HG03175 (cell line): ENCODE measurements at regions not wholly inside any gene's neighbourhood (a gene's known extent, or its start where the extent isn't known, plus 50 kb on each side); places are given as distances from the start of the nearest gene placed in this dataset.

Experiments
- ATAC-seq: cut with Tn5 transposase; IDR thresholded peaks from one replicate; pipeline ENCODE4 v1.9.1; 2021; ENCODE audit warnings: mild to moderate bottlenecking, moderate library complexity; ENCODE audit not compliant: unreplicated experiment

DNA sequence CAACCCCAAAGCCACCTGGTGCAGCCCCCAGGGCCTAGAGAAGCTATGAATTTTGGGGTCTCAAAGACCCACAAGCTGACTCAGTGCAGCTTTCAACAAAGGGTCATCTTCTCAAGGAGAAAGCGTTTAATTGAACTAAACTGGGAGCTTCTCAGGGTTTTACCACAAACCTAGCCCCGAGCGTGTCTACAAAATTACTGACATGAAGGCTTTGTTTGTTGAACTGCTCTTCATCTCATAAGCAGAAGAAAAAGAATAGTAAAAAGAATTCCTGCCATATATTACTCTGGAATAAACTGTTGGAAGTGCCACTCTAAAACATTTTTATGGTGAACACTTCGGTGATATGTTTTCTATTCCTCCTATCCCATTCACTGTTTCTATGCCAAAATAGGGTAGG is 50.8 kb upstream of the INCENP start:
- no peak for ATAC-seq

DNA sequence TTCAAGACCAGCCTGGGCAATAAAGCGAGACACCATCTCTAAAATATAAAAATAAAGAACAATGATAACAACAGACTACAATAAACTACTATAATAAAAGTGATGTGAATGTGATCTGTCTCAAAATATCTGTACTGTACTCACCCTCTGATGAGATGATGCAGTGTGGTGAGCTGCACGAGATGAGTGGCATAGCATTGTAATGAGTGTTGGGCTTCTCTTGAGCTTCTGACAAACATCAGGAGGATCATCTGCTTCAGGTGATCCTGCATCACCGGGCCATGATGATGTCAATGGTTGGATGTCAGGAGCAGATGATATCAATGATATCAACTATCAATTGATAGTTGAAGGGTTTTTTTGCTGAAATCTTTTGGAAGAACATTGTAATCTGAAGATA is 52.4 kb upstream of the INCENP start:
- no peak for ATAC-seq

DNA sequence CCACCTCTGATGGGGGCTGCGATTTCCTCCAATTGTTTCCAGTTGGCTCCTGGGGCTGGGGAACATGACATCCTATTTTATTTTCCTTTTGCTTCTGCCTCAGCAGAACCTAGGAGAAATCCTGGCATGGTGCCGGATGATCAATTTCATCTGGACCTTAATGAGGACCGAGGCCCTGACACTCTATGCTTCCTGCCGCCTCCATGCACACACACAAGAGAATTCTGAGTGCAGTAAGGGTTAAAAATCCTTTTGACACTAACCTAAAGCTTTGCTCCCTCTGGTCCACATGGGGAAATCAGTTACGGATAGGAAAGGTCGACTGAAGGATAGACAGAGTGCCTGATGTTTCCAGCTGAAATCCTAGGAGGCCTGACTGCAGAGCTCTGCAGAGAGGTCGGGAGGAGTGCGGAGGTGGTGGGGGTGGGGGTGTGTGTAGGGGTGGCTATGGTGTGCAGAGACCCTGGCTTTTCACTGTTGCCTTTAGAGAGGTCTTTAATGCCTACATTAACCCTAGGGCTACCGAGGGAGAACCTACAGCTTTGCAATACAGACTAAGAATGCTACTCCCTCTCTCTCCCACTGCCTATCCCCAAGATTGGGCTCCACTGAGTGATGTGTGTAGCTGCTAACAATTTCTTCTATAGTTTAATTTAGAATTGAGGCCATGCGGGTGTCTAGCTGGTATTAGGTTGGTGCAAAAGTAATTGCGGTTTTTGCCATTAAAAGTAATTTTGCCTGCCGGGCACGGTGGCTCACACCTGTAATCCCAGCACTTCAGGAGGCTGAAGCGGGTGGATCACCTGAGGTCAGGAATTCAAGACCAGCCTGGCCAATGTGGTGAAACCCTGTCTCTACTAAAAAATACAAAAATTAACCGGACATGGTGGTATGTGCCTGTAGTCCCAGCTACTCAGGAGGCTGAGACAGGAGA is 53.6 kb upstream of the INCENP start:
- ATAC-seq, result no peak

DNA sequence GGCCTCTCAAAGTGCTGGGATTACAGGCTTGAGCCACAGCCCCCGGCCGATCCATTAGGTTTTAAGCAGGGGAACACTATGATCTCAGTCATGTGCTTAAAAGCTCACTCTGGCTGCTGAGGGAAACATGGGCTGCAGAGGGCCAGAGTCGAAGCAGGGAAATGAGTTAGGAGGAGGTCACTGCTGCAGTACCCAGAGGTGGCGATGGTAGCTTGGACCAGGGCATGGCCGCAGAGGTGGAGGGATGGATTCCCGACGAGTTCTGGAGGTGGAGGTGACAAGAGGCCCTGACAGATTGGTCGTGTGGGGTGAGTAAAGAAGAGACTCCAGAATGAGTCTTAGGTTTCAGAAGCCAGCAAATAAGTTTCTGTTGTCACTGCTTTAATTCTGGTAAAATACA is 54.4 kb upstream of the INCENP start:
- no peak for ATAC-seq

DNA sequence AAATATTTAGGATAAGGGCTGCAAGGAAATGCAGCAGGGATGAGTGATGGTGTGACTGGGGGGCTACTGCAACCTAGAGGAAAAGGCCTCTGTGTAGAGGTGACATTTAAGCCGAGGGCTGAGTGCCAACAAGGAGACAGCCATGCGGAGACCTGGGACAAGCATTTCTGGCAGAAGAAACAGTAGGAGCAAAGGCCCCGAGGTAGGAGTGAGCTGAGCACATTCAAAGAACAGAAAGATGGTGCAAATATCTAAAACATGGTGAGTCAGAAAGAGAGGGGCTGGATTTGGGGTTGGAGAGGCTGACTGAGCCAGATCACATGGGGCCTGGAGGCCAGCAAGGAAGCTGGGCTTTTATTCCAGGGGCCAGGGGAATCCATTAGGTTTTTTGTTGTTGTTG is 55.1 kb upstream of the INCENP start:
- no peak for ATAC-seq

DNA sequence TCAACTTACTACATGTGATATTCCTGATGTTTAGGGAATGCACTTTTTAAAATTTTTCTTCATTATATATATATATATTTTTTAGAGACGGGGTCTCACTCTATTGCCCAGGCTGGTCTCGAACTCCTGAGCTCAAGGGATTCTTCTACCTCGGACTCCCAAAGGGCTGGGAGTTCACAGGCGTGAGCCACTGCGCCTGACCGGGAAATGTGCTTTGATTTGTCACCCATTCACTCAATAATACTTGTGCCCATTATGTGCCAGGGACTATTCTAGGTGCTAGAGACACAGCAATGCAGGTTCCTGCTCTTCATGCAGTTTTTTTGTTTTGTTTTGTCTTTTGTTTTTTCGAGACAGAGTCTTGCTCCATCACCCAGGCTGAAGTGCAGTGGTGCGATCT is 56.1 kb upstream of the INCENP start:
- ATAC-seq, result no peak

DNA sequence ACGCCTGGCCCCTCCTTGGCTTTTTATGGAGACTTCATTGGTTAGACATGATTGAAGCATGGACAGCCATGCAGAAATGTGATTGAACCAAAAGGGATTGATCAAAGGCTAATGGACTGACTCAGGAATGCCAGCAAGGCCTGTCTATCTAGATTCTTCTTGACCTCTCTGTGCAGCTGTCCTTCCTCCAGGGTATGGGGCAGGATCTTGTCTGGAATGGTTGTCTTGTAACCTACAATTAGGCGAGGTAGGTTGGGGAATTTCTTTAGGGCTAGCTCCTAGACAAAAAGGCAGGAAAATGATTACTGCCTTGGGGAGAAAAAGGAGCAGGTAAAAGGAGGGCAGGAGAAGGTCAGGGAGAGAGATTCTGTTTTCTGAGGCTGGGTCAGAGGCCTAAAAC is 59.6 kb upstream of the INCENP start:
- ATAC-seq, result no peak

DNA sequence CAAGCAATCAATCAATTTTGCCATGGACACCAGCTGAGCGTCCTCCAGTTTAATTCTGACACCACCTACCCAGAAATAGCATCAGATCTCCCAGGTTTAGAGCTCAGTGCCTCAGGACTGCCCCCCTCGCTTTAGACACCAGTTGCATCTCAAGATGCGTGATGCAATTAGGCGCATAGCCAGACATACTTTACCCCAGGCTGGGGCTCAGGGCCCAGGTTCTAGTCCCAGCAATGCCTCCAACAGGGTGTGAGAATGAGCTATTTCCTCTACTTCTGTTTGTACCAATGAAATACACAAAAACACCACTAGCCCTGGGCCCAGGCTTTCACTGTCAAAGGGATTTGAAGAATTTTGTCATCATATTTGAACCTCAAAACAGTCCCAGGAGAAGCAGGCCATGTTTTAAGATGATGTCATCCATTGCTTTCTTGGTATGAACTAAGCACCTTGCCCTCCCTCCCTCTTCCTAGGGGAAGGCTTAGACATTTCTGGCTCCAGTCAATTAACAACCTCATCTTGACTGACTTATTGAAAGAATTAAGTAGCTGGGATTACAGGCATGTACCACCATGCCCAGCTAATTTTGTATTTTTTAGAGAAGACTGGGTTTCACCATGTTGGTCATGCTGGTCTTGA is 61.5 kb upstream of the INCENP start:
- no peak for ATAC-seq

DNA sequence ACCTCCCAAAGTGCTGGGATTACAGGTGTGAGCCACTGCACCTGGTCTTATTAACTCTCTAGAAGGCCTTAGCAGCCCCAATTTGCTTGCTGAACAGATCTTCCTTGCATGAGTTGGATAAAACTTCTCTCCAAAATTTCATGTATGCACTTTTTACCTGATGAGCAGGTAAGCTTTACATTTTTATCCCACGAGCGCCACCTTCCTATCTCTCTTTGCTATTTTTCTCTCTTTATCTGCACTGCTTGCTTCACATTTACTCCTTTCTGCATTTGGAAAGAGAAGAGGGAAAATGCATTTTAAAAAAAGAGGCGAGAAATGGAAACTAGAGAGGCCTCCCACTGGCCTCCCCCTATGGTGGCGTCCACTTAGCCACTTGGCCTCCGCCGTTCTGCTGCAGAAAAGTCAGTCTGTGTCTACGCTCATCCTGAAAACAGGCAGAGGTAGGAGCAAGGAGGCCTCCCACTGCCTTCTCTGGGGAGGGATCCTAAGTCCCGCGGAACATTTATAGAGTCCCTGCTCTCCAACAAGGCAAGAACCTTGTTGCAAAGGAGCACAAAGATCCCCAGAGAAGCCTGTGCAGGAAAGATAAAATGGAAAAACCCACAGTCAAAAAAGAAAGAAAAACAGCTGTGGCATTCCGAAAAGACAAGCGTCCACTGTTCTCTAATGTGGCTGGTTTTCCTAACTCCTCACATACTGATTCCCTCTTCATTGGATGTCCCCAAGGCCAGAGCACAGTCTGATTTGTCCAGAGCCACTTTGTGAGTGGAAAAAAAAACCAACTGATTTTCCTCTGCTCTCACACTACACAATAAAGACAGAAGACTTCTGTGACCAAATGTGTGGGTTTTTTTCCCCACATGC is 62.2 kb upstream of the INCENP start:
- ATAC-seq, result no peak

DNA sequence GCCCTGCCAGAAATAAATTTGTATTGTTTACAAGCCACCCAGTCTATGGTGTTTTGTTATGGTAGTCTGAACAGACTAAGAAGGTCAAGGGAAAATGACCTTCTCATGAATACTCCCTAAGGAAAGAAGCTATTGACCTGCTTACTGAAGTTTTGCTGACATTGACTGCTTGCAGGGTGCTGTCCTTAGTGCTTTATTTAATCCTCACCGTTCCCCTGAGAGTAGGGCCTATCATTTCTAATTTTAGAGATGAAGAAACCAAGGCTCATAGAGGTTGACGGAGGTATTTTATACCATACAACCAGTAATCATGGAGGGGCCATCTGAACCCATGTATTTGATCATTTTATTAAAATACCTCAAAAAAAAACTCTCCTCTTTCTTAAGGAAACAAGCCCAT is 66.7 kb upstream of the INCENP start:
- ATAC-seq, result no peak

DNA sequence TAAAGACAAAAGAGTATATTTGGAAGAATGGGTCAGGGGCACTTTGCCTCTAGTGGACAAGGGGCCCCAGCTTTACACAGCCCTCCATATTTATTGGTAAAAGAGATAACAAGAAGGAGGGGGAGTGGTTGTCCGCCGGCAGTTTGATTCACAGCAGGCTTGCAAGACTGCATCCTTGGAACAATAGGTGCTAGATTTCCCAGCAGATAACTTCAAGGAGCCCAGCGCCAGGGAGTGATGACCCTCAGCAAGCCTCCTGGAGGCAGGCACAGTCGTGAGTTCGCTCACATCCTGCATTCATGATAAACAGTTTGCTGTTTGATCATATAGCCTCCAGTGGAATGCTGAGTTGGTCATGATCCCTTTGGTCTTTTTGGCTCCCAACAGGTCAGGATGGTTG is 67.8 kb upstream of the INCENP start:
- ATAC-seq, result no peak

DNA sequence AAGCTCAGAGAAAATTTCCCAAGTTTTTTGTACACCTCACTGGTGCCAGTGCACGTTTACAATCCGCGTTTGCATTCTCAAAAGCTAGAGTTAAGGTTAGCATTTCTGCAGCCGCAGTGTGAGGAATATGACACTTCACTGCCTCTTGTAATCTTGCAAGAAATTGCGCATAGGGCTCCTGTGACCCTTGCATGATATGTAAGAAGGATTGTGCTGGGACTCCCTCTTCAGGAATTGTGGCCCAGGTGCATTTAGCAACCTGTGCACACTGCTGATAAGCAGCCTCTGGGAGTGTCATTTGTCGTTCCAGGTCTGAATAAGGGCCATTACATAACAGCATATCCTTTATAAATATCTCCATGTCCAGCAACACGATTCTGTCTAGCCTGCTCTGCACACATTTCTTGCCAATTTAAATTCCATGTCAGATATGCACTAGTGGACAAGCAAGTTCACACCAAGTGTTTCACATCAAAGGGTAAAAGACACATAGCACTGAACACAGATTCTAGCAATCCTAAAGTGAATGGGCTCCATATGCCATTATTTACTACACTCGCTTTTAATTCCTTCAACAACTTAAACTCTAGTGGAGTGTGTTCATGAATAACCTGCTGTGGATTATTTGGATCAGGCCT is 69.2 kb upstream of the INCENP start:
- no peak for ATAC-seq

DNA sequence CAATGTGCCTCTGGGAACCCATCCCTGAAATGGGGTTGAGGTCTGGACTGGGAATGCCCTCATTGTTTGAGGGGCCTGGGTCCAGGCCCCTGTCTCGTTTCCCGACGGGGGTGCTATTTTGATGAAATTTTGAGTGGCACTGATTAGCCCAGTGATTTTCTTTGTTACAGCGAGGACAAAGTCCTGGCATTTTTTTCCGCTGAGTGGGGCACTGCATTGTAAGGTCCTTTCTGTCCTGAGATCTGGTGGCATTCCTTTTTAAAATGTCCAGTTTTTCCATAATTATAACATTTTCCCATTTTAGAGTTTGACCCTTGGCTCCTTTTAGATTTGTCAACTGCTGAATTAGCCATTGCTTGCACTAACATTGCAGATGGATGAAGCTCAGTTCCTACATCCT is 69.7 kb upstream of the INCENP start:
- ATAC-seq, result no peak

DNA sequence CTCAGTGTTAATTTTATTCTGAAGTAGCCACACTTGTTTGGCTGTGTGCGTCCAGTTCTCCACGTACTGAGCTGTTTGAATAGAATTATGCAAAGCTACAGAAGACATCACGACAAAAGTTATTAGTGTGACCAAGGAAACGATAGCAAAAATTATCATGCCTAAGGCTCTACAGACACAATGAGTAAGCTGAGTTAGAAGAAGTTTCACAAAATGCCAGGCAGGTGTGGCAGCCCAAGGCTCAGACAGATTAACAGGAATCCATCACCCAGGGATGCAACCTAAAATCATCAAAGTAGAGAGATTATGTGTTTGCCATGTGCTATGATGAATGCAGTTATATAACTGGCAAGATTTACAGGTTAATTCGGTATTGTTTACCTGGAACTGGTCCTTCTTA is 73.1 kb upstream of the INCENP start:
- no peak for ATAC-seq

DNA sequence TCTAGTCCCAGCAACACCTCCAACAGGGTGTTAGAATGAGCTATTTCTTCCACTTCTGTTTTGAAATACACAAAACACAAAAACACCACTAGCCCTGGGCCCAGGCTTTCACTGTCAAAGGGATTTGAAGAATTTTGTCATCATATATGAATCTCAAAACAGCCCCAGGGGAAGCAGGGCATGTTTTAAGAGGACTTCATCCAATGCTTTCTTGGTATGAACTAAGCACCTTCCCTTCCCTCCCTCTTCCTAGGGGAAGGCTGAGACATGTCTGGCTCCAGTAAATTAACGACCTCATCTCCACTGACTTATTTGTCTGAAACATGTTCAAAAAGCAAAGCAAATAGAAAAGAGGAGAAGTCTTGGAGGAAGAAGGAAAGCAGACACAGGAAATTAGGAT is 75.7 kb upstream of the INCENP start:
- no peak for ATAC-seq

DNA sequence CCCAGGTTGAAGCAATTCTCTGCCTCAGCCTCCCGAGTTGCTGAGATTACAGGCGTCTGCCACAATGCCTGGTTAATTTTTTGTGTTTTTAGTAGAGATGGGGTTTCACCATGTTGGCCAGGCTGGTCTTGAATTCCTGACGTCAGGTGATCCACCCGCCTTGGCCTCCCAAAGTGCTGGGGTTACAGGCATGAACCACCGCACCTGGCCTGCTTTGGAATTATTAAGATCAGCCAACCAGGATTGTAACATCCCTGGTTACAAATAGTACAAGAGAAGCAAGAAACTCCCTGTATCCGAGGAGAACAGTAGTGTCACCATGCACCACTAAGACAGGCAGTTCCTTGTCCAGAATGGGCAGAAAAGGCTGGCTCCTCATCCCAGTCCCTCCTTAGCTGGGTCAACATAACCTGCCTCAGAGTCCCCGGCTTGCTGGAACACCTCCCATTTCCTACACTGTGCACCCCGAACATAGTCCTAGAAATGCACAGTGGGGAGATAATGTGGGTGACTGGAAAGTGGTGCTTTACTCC is 77.2 kb upstream of the INCENP start:
- ATAC-seq, result no peak

DNA sequence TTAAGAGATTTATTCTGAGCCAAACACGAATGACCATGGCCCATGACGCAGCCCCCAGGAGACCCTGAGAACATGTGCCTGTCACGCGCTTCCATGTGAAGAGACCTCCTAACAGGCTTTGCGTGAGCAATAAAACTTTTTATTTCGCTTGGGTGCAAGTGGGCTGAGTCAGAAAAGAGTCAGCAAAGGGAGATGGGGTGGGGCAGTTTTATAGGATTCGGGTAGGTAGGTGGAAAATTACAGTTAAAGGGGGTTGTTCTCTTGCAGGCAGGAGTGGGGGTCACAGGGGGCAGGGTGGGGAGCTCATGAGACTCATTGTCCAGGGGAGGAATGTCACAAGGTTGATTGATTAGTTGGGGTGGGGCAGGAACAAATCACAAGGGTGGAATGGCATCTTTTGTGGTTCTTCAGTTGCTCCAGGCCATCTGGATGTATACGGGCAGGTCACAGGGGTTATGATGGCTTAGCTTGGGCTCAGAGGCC is 77.2 kb upstream of the FTH1 start:
- ATAC-seq, result no peak

DNA sequence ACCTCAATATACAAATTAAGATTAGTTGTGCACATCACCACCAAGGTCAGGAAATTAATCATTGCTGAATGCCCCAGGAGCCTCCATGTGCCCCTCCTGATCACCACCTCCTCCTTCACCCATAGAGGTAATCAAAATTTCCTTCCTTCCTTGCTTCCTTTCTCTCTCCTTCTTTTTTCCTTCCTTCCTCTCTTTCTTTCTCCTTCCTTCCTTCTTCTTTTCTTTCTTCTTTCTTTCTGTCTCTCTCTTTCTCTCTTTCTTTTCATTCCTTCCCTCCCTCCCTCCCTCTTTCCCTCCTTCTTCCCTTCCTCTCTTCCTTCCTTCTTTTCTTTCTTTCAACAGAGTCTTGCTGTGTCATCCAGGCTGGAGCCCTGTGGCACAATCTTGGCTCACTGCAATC is 67.9 kb upstream of the FTH1 start:
- no peak for ATAC-seq

DNA sequence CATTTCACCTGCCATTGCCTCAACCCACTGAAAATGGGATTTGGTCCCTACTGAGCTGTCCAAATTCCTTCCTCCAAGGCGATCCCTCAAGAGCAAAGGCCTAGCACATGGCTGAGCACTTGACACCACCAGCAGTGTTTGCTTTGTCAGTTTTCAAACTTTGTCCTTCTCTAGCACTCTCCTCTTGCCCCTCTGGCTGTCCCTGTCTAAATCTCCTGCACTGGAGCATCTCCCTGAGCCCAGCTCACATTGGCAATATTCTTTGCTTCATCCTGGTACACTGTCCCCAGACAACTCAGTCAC is 66.6 kb upstream of the FTH1 start:
- ATAC-seq, result no peak

DNA sequence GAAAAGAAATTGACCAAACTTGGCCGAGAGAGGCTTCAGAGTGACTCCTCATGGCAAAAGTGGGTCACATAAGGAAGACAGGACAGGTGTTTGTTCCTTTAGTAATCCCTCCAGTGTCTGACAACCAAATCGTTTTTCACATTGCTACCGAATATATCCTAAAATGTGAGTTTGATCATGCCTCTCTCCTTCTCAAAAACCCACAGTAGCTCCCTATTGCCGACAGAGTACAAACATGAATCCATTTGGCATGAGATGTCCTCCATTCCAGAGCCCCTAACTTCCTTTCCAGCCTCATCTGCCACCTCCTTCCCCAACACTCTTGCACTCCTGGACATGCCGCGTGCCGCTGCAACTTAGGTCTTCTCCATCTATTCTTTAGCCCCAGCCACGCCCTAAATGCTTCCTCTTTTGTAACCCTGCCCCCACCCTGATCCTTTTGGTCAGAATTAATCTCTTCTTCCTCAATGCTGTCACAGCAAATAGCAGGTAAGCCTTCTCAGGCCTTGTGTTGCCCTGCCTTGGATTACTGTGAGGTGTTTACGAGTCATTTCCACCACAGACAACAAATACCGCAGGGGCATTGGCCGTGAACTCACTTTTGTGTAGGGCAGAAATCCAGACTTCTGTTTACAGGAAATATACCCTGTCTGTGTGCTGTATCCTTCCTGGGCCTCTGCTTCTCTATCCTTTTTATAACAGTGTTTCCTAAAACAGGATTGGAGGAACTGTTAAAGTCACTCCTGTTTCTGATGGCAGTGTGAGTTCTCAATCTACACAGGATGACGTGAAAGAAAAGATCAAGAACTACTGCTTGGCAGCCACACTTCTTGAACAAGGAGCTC is 66.0 kb upstream of the FTH1 start:
- no peak for ATAC-seq
